ENCODE measurements at regions not wholly inside any gene's neighbourhood (a gene's known extent, or its start where the extent isn't known, plus 50 kb on each side); places are given as distances from the start of the nearest gene placed in this dataset.

GRCh38 chr6:137402143-137402680 is 92.0 kb downstream of the OLIG3 start:
- ATAC-seq: no peak

GRCh38 chr6:137401088-137401487 is 93.1 kb downstream of the OLIG3 start:
- no peak for ATAC-seq
- no peak for TF ChIP-seq ZNF565 (CRISPR knock-in tag; conservative IDR thresholded peaks at IDR 0.05; ENCODE audit: low read depth)
- TF ChIP-seq OSR1 (CRISPR knock-in tag; IDR thresholded peaks at IDR 0.05): no peak
- TF ChIP-seq CSDC2 (CRISPR knock-in tag; IDR thresholded peaks at IDR 0.05): no peak
- no peak for TF ChIP-seq ISL1 (CRISPR knock-in tag; IDR thresholded peaks at IDR 0.05)
- TF ChIP-seq SNAI2 (CRISPR knock-in tag; IDR thresholded peaks at IDR 0.05): no peak
- TF ChIP-seq GLIS3 (CRISPR knock-in tag; IDR thresholded peaks at IDR 0.05): no peak
- TF ChIP-seq BACH2 (CRISPR knock-in tag; IDR thresholded peaks at IDR 0.05; ENCODE audit: borderline replicate concordance): no peak
- TF ChIP-seq TOX (CRISPR knock-in tag; IDR thresholded peaks at IDR 0.05; ENCODE audit: borderline replicate concordance): no peak
- no peak for TF ChIP-seq TSHZ2 (CRISPR knock-in tag; IDR thresholded peaks at IDR 0.05)
- TF ChIP-seq ZNF8 (CRISPR knock-in tag; IDR thresholded peaks at IDR 0.05): no peak
- TF ChIP-seq TCF4 (CRISPR knock-in tag; IDR thresholded peaks at IDR 0.05; ENCODE audit: borderline replicate concordance): no peak
- TF ChIP-seq ZFP3 (CRISPR knock-in tag; IDR thresholded peaks at IDR 0.05): no peak

More at GRCh38 chr6:137402143-137402680, 92.0 kb downstream of the OLIG3 start:
- TF ChIP-seq ZNF8 (CRISPR knock-in tag; IDR thresholded peaks at IDR 0.05): no peak
- no peak for TF ChIP-seq ZNF70 (CRISPR knock-in tag; IDR thresholded peaks at IDR 0.05)
- TF ChIP-seq OSR1 (CRISPR knock-in tag; IDR thresholded peaks at IDR 0.05): no peak
- no peak for TF ChIP-seq ZFP3 (CRISPR knock-in tag; IDR thresholded peaks at IDR 0.05)
- TF ChIP-seq ARNTL (CRISPR knock-in tag; IDR thresholded peaks at IDR 0.05; ENCODE audit: borderline replicate concordance, low read depth): no peak

- ATAC-seq: no peak
- TF ChIP-seq BACH2 (CRISPR knock-in tag; IDR thresholded peaks at IDR 0.05; ENCODE audit: borderline replicate concordance): no peak
- TF ChIP-seq PATZ1 (CRISPR knock-in tag; IDR thresholded peaks at IDR 0.05; ENCODE audit: borderline replicate concordance): no peak
- TF ChIP-seq ZNF8 (CRISPR knock-in tag; IDR thresholded peaks at IDR 0.05): no peak
Measured at GRCh38 chr6:137399881-137400443, 94.2 kb downstream of the OLIG3 start.

GRCh38 chr6:137395316-137395715 is 98.9 kb downstream of the OLIG3 start:
- TF ChIP-seq ZNF8 (CRISPR knock-in tag; IDR thresholded peaks at IDR 0.05) (no peak), POU6F1 (CRISPR knock-in tag; IDR thresholded peaks at IDR 0.05; ENCODE audit: borderline replicate concordance, low read depth) (no peak), ZC3H10 (CRISPR knock-in tag; IDR thresholded peaks at IDR 0.05) (no peak), ZNF565 (CRISPR knock-in tag; conservative IDR thresholded peaks at IDR 0.05; ENCODE audit: low read depth) (no peak), OSR1 (CRISPR knock-in tag; IDR thresholded peaks at IDR 0.05) (no peak), SNAI2 (CRISPR knock-in tag; IDR thresholded peaks at IDR 0.05) (no peak), RARB (CRISPR knock-in tag; IDR thresholded peaks at IDR 0.05) (no peak), ISL1 (CRISPR knock-in tag; IDR thresholded peaks at IDR 0.05) (no peak), ARNTL (CRISPR knock-in tag; IDR thresholded peaks at IDR 0.05; ENCODE audit: borderline replicate concordance, low read depth) (no peak), TCF4 (CRISPR knock-in tag; IDR thresholded peaks at IDR 0.05; ENCODE audit: borderline replicate concordance) (no peak), ZFP30 (CRISPR knock-in tag; IDR thresholded peaks at IDR 0.05) (no peak), PATZ1 (CRISPR knock-in tag; IDR thresholded peaks at IDR 0.05; ENCODE audit: borderline replicate concordance) (no peak), CREB5 (CRISPR knock-in tag; IDR thresholded peaks at IDR 0.05; ENCODE audit: low read depth) (no peak), TOX (CRISPR knock-in tag; IDR thresholded peaks at IDR 0.05; ENCODE audit: borderline replicate concordance) (no peak), GLIS3 (CRISPR knock-in tag; IDR thresholded peaks at IDR 0.05) (no peak), BACH2 (CRISPR knock-in tag; IDR thresholded peaks at IDR 0.05; ENCODE audit: borderline replicate concordance) (no peak), ZNF70 (CRISPR knock-in tag; IDR thresholded peaks at IDR 0.05) (no peak), CSDC2 (CRISPR knock-in tag; IDR thresholded peaks at IDR 0.05) (no peak), ESRRG (CRISPR knock-in tag; IDR thresholded peaks at IDR 0.05) (no peak), ZFP3 (CRISPR knock-in tag; IDR thresholded peaks at IDR 0.05) (no peak)
- ATAC-seq: no peak

All from SK-N-SH treated with all-trans-retinoic acid at 6 μM for 48 hours (cell line).